Tibial nerve (tissue), 4 donors: ENCODE measurements at regions not wholly inside any gene's neighbourhood (a gene's known extent, or its start where the extent isn't known, plus 50 kb on each side); places are given as distances from the start of the nearest gene placed in this dataset.

ENCODE experiments used
- DNase-seq, 2 donors: peaks; one replicate each; pipeline ENCODE4 v3.0.0-alpha.2; 2019; ENCODE audit warnings: low spot score in 2 of 2
- H3K27ac ChIP-seq, 4 donors: fragments of 200-600 bp; sonication (generic) in 3 of 4; one replicate each; pipeline ENCODE4 v1.5.1; 2017 to 2019; ENCODE audit warnings: mild to moderate bottlenecking in 1 of 4
- H3K27me3 ChIP-seq, 2 donors: fragments of 200-600 bp; sonication (generic) in 1 of 2; one replicate each; pipeline versions ENCODE4 v1.5.1 to v1.6.0; 2017 to 2019
- H3K36me3 ChIP-seq, 3 donors: fragments of 200-600 bp; sonication (generic); one replicate each; pipeline ENCODE4 v1.5.1; 2018 to 2019
- H3K4me1 ChIP-seq, 4 donors: fragments of 200-600 bp; sonication (generic) in 3 of 4; one replicate each; pipeline ENCODE4 v1.5.1; 2017 to 2019
- H3K4me3 ChIP-seq, 4 donors: fragments of 200-600 bp; sonication (generic) in 3 of 4; one replicate each; pipeline ENCODE4 v1.5.1; 2017 to 2019; ENCODE audit warnings: mild to moderate bottlenecking in 1 of 4, moderate library complexity in 1 of 4
- H3K9me3 ChIP-seq, 4 donors: fragments of 200-600 bp; sonication (generic) in 3 of 4; one replicate each; pipeline ENCODE4 v1.5.1; 2017 to 2019
- CTCF ChIP-seq, 5 experiments: fragments of 200-600 bp in 3 of 5; fragments of 450-650 bp in 2 of 5; sonication (generic) in 3 of 5; IDR thresholded peaks; one replicate each; pipeline ENCODE4 v1.5.1; 2016 to 2019; ENCODE audit warnings: antibody characterized with exemption in 5 of 5, mild to moderate bottlenecking in 3 of 5, moderate library complexity in 2 of 5
- EP300 ChIP-seq, 2 donors: sonication (generic); formaldehyde crosslinking; IDR thresholded peaks; one replicate each; pipeline ENCODE4 v1.6.1; 2017; ENCODE audit warnings: antibody characterized with exemption in 2 of 2, mild to moderate bottlenecking in 1 of 2
- POLR2A ChIP-seq, 2 donors: fragments of 450-650 bp; IDR thresholded peaks; one replicate each; pipeline ENCODE4 v1.6.1; 2017; ENCODE audit warnings: antibody characterized with exemption in 2 of 2, mild to moderate bottlenecking in 2 of 2, moderate library complexity in 2 of 2
- WGBS, 2 donors: methylation state at CpG; one replicate each; pipeline ENCODE4 v1.1.5; 2018; 5-methylcytosine and 5-hydroxymethylcytosine counted together

GRCh38 chr1:183711165-183711682 lies 58.1 kb upstream of the APOBEC4 start:
- Histone ChIP-seq H3K4me3 (no peak overlapping the region), H3K27me3 (no peaks in the 10 kb centered on the region), H3K27ac (no peak overlapping the region), H3K9me3 (no peaks in the 10 kb centered on the region), H3K4me1 (peaks cover 0 to 6% (median 0%) of the 10 kb centered on the region in 4 donors), H3K36me3 (no peaks in the 10 kb centered on the region)
- TF ChIP-seq CTCF (IDR thresholded peaks at IDR 0.05) (no peak), POLR2A (IDR thresholded peaks at IDR 0.05) (no peak), EP300 (IDR thresholded peaks at IDR 0.05) (no peak)
- no peak for DNase-seq
- WGBS, 2 donors, result 81 to 85% methylated on average over 2 of the region's 2 CpGs

- H3K4me1 ChIP-seq, result peaks cover 0 to 6% (median 0%) of the 10 kb centered on the region in 4 donors
- no peak overlapping the region for H3K4me3 ChIP-seq
- no peaks in the 10 kb centered on the region for H3K9me3 ChIP-seq
- DNase-seq, result no peak
- no peaks in the 10 kb centered on the region for H3K36me3 ChIP-seq
- no peak overlapping the region for H3K27ac ChIP-seq
- no peaks in the 10 kb centered on the region for H3K27me3 ChIP-seq
- TF ChIP-seq EP300 (IDR thresholded peaks at IDR 0.05) (no peak), CTCF (IDR thresholded peaks at IDR 0.05) (no peak), POLR2A (IDR thresholded peaks at IDR 0.05) (no peak)
- WGBS, 2 donors, result 57 to 66% methylated on average over 3 of the region's 3 CpGs
Measured at GRCh38 chr1:183710734-183711133, 57.6 kb upstream of the APOBEC4 start.

- no peak for TF ChIP-seq CTCF (IDR thresholded peaks at IDR 0.05)
- Histone ChIP-seq H3K36me3 (no peaks in the 10 kb centered on the region), H3K4me3 (no peak overlapping the region), H3K27me3 (no peaks in the 10 kb centered on the region), H3K9me3 (no peaks in the 10 kb centered on the region), H3K4me1 (peaks cover 0 to 6% (median 0%) of the 10 kb centered on the region in 4 donors), H3K27ac (no peak overlapping the region)
- WGBS, 2 donors, result 100% methylated on average over 1 of the region's 1 CpG
- DNase-seq, result no peak
Measured at GRCh38 chr1:183710333-183710732, 57.2 kb upstream of the APOBEC4 start.

GRCh38 chr1:183704131-183704530 lies 51.0 kb upstream of the APOBEC4 start:
- TF ChIP-seq CTCF (IDR thresholded peaks at IDR 0.05) (no peak), EP300 (IDR thresholded peaks at IDR 0.05) (no peak), POLR2A (IDR thresholded peaks at IDR 0.05) (no peak)
- Histone ChIP-seq H3K27me3 (no peaks in the 10 kb centered on the region), H3K27ac (no peak overlapping the region), H3K9me3 (no peaks in the 10 kb centered on the region), H3K36me3 (no peaks in the 10 kb centered on the region), H3K4me1 (peaks cover 0 to 7% (median 0%) of the 10 kb centered on the region in 4 donors), H3K4me3 (no peak overlapping the region)
- DNase-seq, result no peak
- WGBS, 2 donors, result 94 to 96% methylated on average over 2 of the region's 2 CpGs
